DND-41 (cell line): ENCODE measurements at regions not wholly inside any gene's neighbourhood (a gene's known extent, or its start where the extent isn't known, plus 50 kb on each side); places are given as distances from the start of the nearest gene placed in this dataset.

Experiments used
- ATAC-seq: fragments of 200-7000 bp; cut with Tn5 transposase; 3 replicates; pipeline ENCODE4 v1.9.1; 2021; ENCODE audit warnings: low read depth; ENCODE audit not compliant: insufficient read depth
- DNase-seq: peaks from one replicate; pipeline ENCODE4 v3.0.0-alpha.2; 2020
- H2AFZ ChIP-seq: 2 replicates; pipeline ENCODE4 v1.6.0; 2012; ENCODE audit warnings: low read depth, low read length
- H3K27ac ChIP-seq: 2 replicates; pipeline ENCODE4 v1.5.1; 2012; ENCODE audit warnings: low read length, inconsistent platforms
- H3K27me3 ChIP-seq: fragments of 200-600 bp; sonication (generic); 2 replicates; pipeline ENCODE4 v1.6.0; 2012; ENCODE audit warnings: low read length, mild to moderate bottlenecking, inconsistent platforms; ENCODE audit not compliant: insufficient read depth, poor library complexity
- H3K36me3 ChIP-seq: 2 replicates; pipeline ENCODE4 v1.5.1; 2012; ENCODE audit warnings: low read length, inconsistent platforms; ENCODE audit not compliant: insufficient read depth
- H3K4me1 ChIP-seq: 2 replicates; pipeline ENCODE4 v1.5.1; 2012; ENCODE audit warnings: mild to moderate bottlenecking, low read length; ENCODE audit not compliant: insufficient read depth
- H3K4me2 ChIP-seq: 2 replicates; pipeline ENCODE4 v1.6.0; 2012; ENCODE audit warnings: mild to moderate bottlenecking, moderate library complexity, low read length, inconsistent platforms; ENCODE audit not compliant: insufficient read depth
- H3K4me3 ChIP-seq, 2 experiments: fragments of 200-600 bp in 1 of 2; shearing (Covaris generic) in 1 of 2; 2 replicates each; pipeline ENCODE4 v1.5.1; 2012 to 2016; ENCODE audit warnings: inconsistent platforms in 2 of 2, low read length in 2 of 2, mild to moderate bottlenecking in 2 of 2, low read depth in 1 of 2, moderate library complexity in 1 of 2
- H3K79me2 ChIP-seq: 2 replicates; pipeline ENCODE4 v1.6.0; 2012; ENCODE audit warnings: low read length, inconsistent platforms; ENCODE audit not compliant: insufficient read depth
- H3K9ac ChIP-seq: 2 replicates; pipeline ENCODE4 v1.6.0; 2012; ENCODE audit warnings: low read depth, mild to moderate bottlenecking, inconsistent platforms, low read length, moderate library complexity
- H3K9me3 ChIP-seq: 2 replicates; pipeline ENCODE4 v1.5.1; 2012; ENCODE audit warnings: low read length, moderate library complexity, mild to moderate bottlenecking, inconsistent platforms; ENCODE audit not compliant: insufficient read depth, severe bottlenecking
- H4K20me1 ChIP-seq: 2 replicates; pipeline ENCODE4 v1.6.0; 2012; ENCODE audit warnings: low read length; ENCODE audit not compliant: insufficient read depth
- CTCF ChIP-seq: IDR thresholded peaks from 2 replicates; pipeline ENCODE4 v1.5.1; 2012; ENCODE audit warnings: borderline replicate concordance, low read length, moderate library complexity, mild to moderate bottlenecking; ENCODE audit not compliant: poor library complexity, severe bottlenecking; ENCODE audit errors: extremely low read depth
- EZH2 ChIP-seq: IDR thresholded peaks from 3 replicates; pipeline ENCODE4 v1.6.1; 2012; ENCODE audit warnings: borderline replicate concordance, low read depth, mild to moderate bottlenecking, moderate library complexity, low read length, inconsistent platforms; ENCODE audit not compliant: severe bottlenecking

GRCh38 chr12:41743835-41744234 lies 400.8 kb downstream of the GXYLT1 start:
- Histone ChIP-seq H3K4me2 (no peak overlapping the region), H4K20me1 (no peaks in the 10 kb centered on the region), H3K9me3 (no peaks in the 10 kb centered on the region), H3K27me3 (no peaks in the 10 kb centered on the region), H3K36me3 (no peaks in the 10 kb centered on the region), H2AFZ (no peak overlapping the region), H3K4me1 (no peaks in the 10 kb centered on the region), H3K9ac (no peak overlapping the region), H3K27ac (no peak overlapping the region), H3K4me3 (no peak overlapping the region), H3K79me2 (no peaks in the 10 kb centered on the region)
- TF ChIP-seq EZH2 (no peak), CTCF (no peak)
- ATAC-seq, result no peak
- no peak for DNase-seq

DNA sequence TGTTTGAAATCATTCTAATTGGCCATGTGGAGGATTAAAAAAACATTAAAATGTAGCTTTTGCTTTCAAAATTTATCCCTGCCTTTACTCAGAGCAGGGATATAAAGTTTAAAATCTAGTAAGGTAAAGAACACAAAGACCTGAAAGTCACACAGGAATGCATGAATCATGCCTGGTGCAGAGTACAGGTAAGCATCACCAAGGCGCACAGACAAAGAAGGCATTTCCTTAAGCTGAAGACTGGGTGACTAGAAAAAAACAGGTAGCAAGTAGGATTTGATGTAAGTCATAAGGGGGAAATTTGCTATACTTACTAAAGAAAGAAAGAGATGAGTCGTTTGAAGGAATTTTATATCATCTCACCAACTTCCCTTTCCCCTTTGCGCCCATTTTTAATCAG lies 405.6 kb downstream of the GXYLT1 start:
- Histone ChIP-seq H4K20me1 (no peaks in the 10 kb centered on the region), H3K4me3 (no peak overlapping the region), H3K79me2 (no peaks in the 10 kb centered on the region), H3K4me2 (no peak overlapping the region), H3K4me1 (no peaks in the 10 kb centered on the region), H3K9me3 (no peaks in the 10 kb centered on the region), H2AFZ (no peak overlapping the region), H3K36me3 (no peaks in the 10 kb centered on the region), H3K9ac (no peak overlapping the region), H3K27ac (no peak overlapping the region), H3K27me3 (no peaks in the 10 kb centered on the region)
- TF ChIP-seq CTCF, result no peak
- no peak for TF ChIP-seq EZH2
- no peak for DNase-seq
- ATAC-seq, result no peak

DNA sequence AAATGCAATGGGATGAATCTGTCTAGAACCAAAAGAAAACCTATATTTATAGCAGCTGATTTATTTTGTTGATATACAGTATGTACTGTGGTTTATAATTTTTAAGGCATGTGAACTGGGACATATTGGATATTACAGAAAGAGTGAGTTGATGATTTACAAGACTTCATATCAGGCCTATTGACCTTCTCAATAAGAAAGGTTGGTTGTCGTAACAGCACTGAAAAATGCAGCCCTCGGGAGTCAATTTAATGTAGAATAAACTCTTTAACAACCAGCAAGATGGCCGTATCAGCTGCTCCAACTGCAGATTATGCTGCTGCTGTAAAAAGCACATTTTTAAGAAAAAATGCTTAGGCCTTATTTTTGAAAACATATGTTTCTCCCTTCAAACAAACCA lies 407.3 kb downstream of the GXYLT1 start:
- ATAC-seq (no peak), DNase-seq (no peak)
- no peak overlapping the region for H3K4me3 ChIP-seq
- no peaks in the 10 kb centered on the region for H3K36me3 ChIP-seq
- no peaks in the 10 kb centered on the region for H3K9me3 ChIP-seq
- H2AFZ ChIP-seq, result no peak overlapping the region
- no peaks in the 10 kb centered on the region for H3K79me2 ChIP-seq
- no peaks in the 10 kb centered on the region for H3K27me3 ChIP-seq
- H3K9ac ChIP-seq, result no peak overlapping the region
- no peak overlapping the region for H3K4me2 ChIP-seq
- no peak for TF ChIP-seq CTCF
- no peak for TF ChIP-seq EZH2
- no peak overlapping the region for H3K27ac ChIP-seq
- no peaks in the 10 kb centered on the region for H3K4me1 ChIP-seq
- no peaks in the 10 kb centered on the region for H4K20me1 ChIP-seq

- H3K27me3 ChIP-seq, result no peaks in the 10 kb centered on the region
- H3K27ac ChIP-seq, result no peak overlapping the region
- H3K9ac ChIP-seq, result no peak overlapping the region
- DNase-seq (no peak), ATAC-seq (no peak)
- H3K4me3 ChIP-seq, result no peak overlapping the region
- no peaks in the 10 kb centered on the region for H3K79me2 ChIP-seq
- no peak for TF ChIP-seq EZH2
- TF ChIP-seq CTCF, result no peak
- H2AFZ ChIP-seq, result no peak overlapping the region
- H3K4me1 ChIP-seq, result no peaks in the 10 kb centered on the region
- no peaks in the 10 kb centered on the region for H4K20me1 ChIP-seq
- no peaks in the 10 kb centered on the region for H3K36me3 ChIP-seq
- no peaks in the 10 kb centered on the region for H3K9me3 ChIP-seq
- H3K4me2 ChIP-seq, result no peak overlapping the region
Measured at GRCh38 chr12:41736436-41736835, 408.2 kb downstream of the GXYLT1 start.
